Right lobe of liver (tissue), 6 donors: ENCODE measurements at regions not wholly inside any gene's neighbourhood (a gene's known extent, or its start where the extent isn't known, plus 50 kb on each side); places are given as distances from the start of the nearest gene placed in this dataset.

Experiments used
- ATAC-seq, 4 donors: fragments of 200-7000 bp; cut with Tn5 transposase; one replicate each; pipeline ENCODE4 v1.9.1; 2020; ENCODE audit warnings: mild to moderate bottlenecking in 4 of 4, moderate library complexity in 4 of 4
- DNase-seq, 3 donors: peaks; one replicate each; pipeline ENCODE4 v3.0.0-alpha.2; 2020
- H3K27ac ChIP-seq, 3 donors: fragments of 200-600 bp; one replicate each; pipeline ENCODE4 v1.8.0; 2022
- H3K27me3 ChIP-seq, 2 donors: fragments of 200-600 bp; one replicate each; pipeline ENCODE4 v1.8.0; 2022
- H3K36me3 ChIP-seq, 4 donors: fragments of 200-600 bp; sonication (generic) in 1 of 4; one replicate each; pipeline versions ENCODE4 v1.5.1 to v1.8.0; 2017 to 2022; ENCODE audit warnings: control low read depth in 1 of 4
- H3K4me1 ChIP-seq, 4 donors: fragments of 200-600 bp; sonication (generic) in 1 of 4; one replicate each; pipeline versions ENCODE4 v1.5.1 to v1.8.0; 2017 to 2022; ENCODE audit warnings: control low read depth in 1 of 4
- H3K4me3 ChIP-seq, 3 donors: fragments of 200-600 bp; one replicate each; pipeline ENCODE4 v1.8.0; 2022
- H3K9me3 ChIP-seq, 4 donors: fragments of 200-600 bp; sonication (generic) in 1 of 4; one replicate each; pipeline versions ENCODE4 v1.5.1 to v1.8.0; 2017 to 2022; ENCODE audit warnings: control low read depth in 1 of 4
- CTCF ChIP-seq, 4 donors: fragments of 200-600 bp in 3 of 4; fragments of 450-650 bp in 1 of 4; IDR thresholded peaks; one replicate each; pipeline versions ENCODE4 v1.5.1 to v1.8.0; 2016 to 2022; ENCODE audit warnings: antibody characterized with exemption in 4 of 4, mild to moderate bottlenecking in 2 of 4
- POLR2A ChIP-seq: fragments of 450-650 bp; IDR thresholded peaks from one replicate; pipeline ENCODE4 v1.6.1; 2017; ENCODE audit warnings: antibody characterized with exemption, mild to moderate bottlenecking
- WGBS: methylation state at CpG from one replicate; pipeline ENCODE4 v1.1.6; 2018; ENCODE audit warnings: low coverage, low lambda C conversion rate; ENCODE audit not compliant: insufficient coverage; ENCODE audit errors: missing lambda C conversion rate; 5-methylcytosine and 5-hydroxymethylcytosine counted together
- intact Hi-C, 2 donors: fragments of 100-400 bp; cut with DNase I; formaldehyde crosslinking; loops; one replicate each; pipeline versions ENCODE4 v1.11.2 to v1.14.1; 2022
- donor health status: DM: no; HTN: yes; CAD: no.
- donor health status: DM: no; HTN: no; CAD: no.
- donor health status: DM: no; HTN: no; CAD: no.
- donor health status: DM: no; HTN: yes; CAD: no.
- donor health status: DM: no; HTN: yes; CAD: no.

GRCh38 chr16:54456291-54456690, 169.7 kb upstream of the IRX3 start:
- 70% methylated on average over 2 of the region's 4 CpGs for WGBS
- intact Hi-C loops: no loop called here
- TF ChIP-seq CTCF (IDR thresholded peaks at IDR 0.05): no peak
- no peak for TF ChIP-seq POLR2A
- no peak overlapping the region for H3K27ac ChIP-seq
- H3K4me1 ChIP-seq: peaks cover 0 to 13% (median 3%) of the 10 kb centered on the region in 4 donors
- ATAC-seq (no peak), DNase-seq (no peak)
- H3K4me3 ChIP-seq: no peak overlapping the region
- H3K27me3 ChIP-seq: no peaks in the 10 kb centered on the region
- no peaks in the 10 kb centered on the region for H3K36me3 ChIP-seq
- no peaks in the 10 kb centered on the region for H3K9me3 ChIP-seq

- 59% methylated on average over 8 of the region's 12 CpGs for WGBS
Measured at GRCh38 chr16:54455030-54455725, 168.6 kb upstream of the IRX3 start.

GRCh38 chr16:54454616-54455015, 168.0 kb upstream of the IRX3 start:
- WGBS: 72% methylated on average over 4 of the region's 8 CpGs
- TF ChIP-seq CTCF (IDR thresholded peaks at IDR 0.05): no peak
- no peak for TF ChIP-seq POLR2A
- H3K36me3 ChIP-seq: no peaks in the 10 kb centered on the region
- H3K9me3 ChIP-seq: no peaks in the 10 kb centered on the region
- intact Hi-C loops: no loop called here
- no peak for DNase-seq
- no peak overlapping the region for H3K4me3 ChIP-seq
- H3K4me1 ChIP-seq: peaks cover 0 to 5% (median 0%) of the 10 kb centered on the region in 4 donors
- H3K27me3 ChIP-seq: no peaks in the 10 kb centered on the region
- H3K27ac ChIP-seq: no peak overlapping the region
- no peak for ATAC-seq

More at GRCh38 chr16:54455030-54455725, 168.6 kb upstream of the IRX3 start:
- TF ChIP-seq CTCF (IDR thresholded peaks at IDR 0.05) (no peak), POLR2A (no peak)
- H3K4me3 ChIP-seq: no peak overlapping the region
- H3K27ac ChIP-seq: no peak overlapping the region
- ATAC-seq (no peak), DNase-seq (no peak)
- H3K9me3 ChIP-seq: no peaks in the 10 kb centered on the region
- no peaks in the 10 kb centered on the region for H3K27me3 ChIP-seq
- H3K36me3 ChIP-seq: no peaks in the 10 kb centered on the region
- peaks cover 0 to 8% (median 1%) of the 10 kb centered on the region in 4 donors for H3K4me1 ChIP-seq
- intact Hi-C loops: no loop called here

- TF ChIP-seq CTCF (IDR thresholded peaks at IDR 0.05) (no peak), POLR2A (no peak)
- intact Hi-C loops: no loop called here
- Histone ChIP-seq H3K36me3 (no peaks in the 10 kb centered on the region), H3K4me3 (no peak overlapping the region), H3K9me3 (no peaks in the 10 kb centered on the region), H3K27me3 (no peaks in the 10 kb centered on the region), H3K4me1 (peaks cover 0 to 5% (median 0%) of the 10 kb centered on the region in 4 donors), H3K27ac (no peak overlapping the region)
- WGBS: 69% methylated on average over 2 of the region's 2 CpGs
- ATAC-seq (no peak), DNase-seq (no peak)
Measured at GRCh38 chr16:54453871-54454270, 167.3 kb upstream of the IRX3 start.
